ENCODE measurements at regions not wholly inside any gene's neighbourhood (a gene's known extent, or its start where the extent isn't known, plus 50 kb on each side); places are given as distances from the start of the nearest gene placed in this dataset.

- no peak for TF ChIP-seq CTCF (IDR thresholded peaks at IDR 0.05; ENCODE audit: low read depth, low read length)
- H3K4me3 ChIP-seq (ENCODE audit: low read depth, low read length), result no peak overlapping the region
Observed at GRCh38 chr20:50427719-50428083, 82.5 kb upstream of the PTPN1 start.

- H3K4me3 ChIP-seq (ENCODE audit: low read depth, low read length), result no peak overlapping the region
- no peak for TF ChIP-seq CTCF (IDR thresholded peaks at IDR 0.05; ENCODE audit: low read depth, low read length)
Observed at GRCh38 chr20:50428097-50428828, 81.9 kb upstream of the PTPN1 start.

GRCh38 chr20:50429412-50429811, 80.8 kb upstream of the PTPN1 start:
- no peak for TF ChIP-seq CTCF (IDR thresholded peaks at IDR 0.05; ENCODE audit: low read depth, low read length)
- no peak overlapping the region for H3K4me3 ChIP-seq (ENCODE audit: low read depth, low read length)

- H3K4me3 ChIP-seq (ENCODE audit: low read depth, low read length), result no peak overlapping the region
- no peak for TF ChIP-seq CTCF (IDR thresholded peaks at IDR 0.05; ENCODE audit: low read depth, low read length)
Observed at GRCh38 chr20:50431066-50431450, 79.1 kb upstream of the PTPN1 start.

GRCh38 chr20:50433001-50433761, 77.0 kb upstream of the PTPN1 start:
- H3K4me3 ChIP-seq (ENCODE audit: low read depth, low read length), result no peak overlapping the region

GRCh38 chr20:50434321-50434652, 75.9 kb upstream of the PTPN1 start:
- H3K4me3 ChIP-seq (ENCODE audit: low read depth, low read length), result no peak overlapping the region
- TF ChIP-seq CTCF (IDR thresholded peaks at IDR 0.05; ENCODE audit: low read depth, low read length), result no peak

More at GRCh38 chr20:50433001-50433761, 77.0 kb upstream of the PTPN1 start:
- TF ChIP-seq CTCF (IDR thresholded peaks at IDR 0.05; ENCODE audit: low read depth, low read length), result no peak

GRCh38 chr20:50434653-50435396, 75.4 kb upstream of the PTPN1 start:
- no peak overlapping the region for H3K4me3 ChIP-seq (ENCODE audit: low read depth, low read length)
- TF ChIP-seq CTCF (IDR thresholded peaks at IDR 0.05; ENCODE audit: low read depth, low read length), result no peak

All from WI38 (cell line).